GM19463 (cell line): ENCODE measurements at regions not wholly inside any gene's neighbourhood (a gene's known extent, or its start where the extent isn't known, plus 50 kb on each side); places are given as distances from the start of the nearest gene placed in this dataset.
"Not testable (repeated sequence)": the region's sequence is repeated elsewhere in the genome, so short reads cannot be mapped to it uniquely, and the experiment has no call there.

ENCODE experiments used
- ATAC-seq: cut with Tn5 transposase; IDR thresholded peaks from one replicate; pipeline ENCODE4 v1.9.1; 2021; ENCODE audit warnings: mild to moderate bottlenecking, moderate library complexity; ENCODE audit not compliant: unreplicated experiment

DNA sequence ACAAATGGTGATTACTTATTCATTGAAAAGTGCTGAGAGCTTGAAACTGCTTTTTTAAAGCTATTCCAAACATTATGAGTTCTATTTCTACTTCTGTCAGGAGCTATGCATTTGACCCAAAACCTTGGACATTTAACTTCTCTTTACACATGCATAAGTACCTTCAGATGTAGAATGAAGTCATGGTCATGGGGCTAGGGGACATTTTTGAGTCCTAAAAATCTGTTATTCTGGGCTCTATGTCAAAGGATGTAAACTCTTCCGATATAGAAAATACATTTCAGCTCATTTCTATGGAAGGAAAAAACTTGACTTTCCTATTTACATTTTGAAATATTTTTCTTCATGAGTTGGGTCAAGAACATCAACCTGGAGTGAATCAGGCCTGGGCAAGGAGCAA, 179.5 kb upstream of the CXCL12 start:
- ATAC-seq = no peak

GRCh38 chr10:44564790-44565189, 179.9 kb upstream of the CXCL12 start:
- ATAC-seq = no peak

GRCh38 chr10:44566786-44567185, 181.9 kb upstream of the CXCL12 start:
- ATAC-seq = no peak

DNA sequence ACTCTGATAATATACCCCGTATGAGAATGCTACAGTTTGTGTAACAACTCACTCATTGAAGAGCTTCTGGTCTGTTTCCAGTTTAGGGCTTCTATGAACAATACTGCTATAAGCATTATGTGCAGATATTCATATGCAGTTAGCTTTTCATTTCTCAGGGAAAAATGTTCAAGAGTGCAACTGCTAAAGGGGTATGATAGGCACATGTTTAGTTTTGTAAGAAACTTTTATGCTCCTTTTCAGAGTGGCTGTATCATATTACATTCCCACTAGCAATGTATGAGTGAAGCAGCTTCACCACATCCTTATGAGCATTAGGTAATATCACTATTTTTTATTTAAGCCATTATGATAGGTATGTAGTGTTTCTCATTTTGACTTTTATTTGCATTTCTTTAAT, 182.6 kb upstream of the CXCL12 start:
- ATAC-seq = no peak

GRCh38 chr10:44569193-44570091, 184.5 kb upstream of the CXCL12 start:
- no peak for ATAC-seq

- no peak for ATAC-seq
These were observed 186.8 kb upstream of the CXCL12 start for GRCh38 chr10:44571701-44572100.

DNA sequence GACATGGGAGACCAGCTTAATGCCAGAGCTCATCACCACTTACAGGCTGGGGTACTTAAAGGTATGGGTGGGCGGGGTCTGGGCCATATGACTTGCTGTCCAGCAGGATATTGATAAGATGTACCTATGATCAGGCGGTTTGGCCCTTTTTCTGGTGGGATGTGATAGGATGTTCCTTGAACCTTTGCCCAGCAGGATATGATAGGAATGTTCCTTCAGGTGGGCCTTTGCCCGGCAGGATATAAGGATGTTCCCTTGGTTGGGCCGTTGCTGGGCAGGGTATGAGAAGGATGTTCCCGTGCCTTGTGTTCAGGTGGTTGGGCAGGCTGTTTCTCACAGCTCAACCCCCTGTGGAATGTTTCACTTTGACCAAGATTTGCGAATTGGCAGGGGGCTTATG, 187.2 kb upstream of the CXCL12 start:
- ATAC-seq = no peak

GRCh38 chr10:44573821-44574220, 188.9 kb upstream of the CXCL12 start:
- ATAC-seq = no peak

GRCh38 chr10:44574596-44575480, 189.9 kb upstream of the CXCL12 start:
- no peak for ATAC-seq

GRCh38 chr10:44575601-44576380, 190.9 kb upstream of the CXCL12 start:
- ATAC-seq = no peak

GRCh38 chr10:44576702-44577191, 191.8 kb upstream of the CXCL12 start:
- no peak for ATAC-seq

DNA sequence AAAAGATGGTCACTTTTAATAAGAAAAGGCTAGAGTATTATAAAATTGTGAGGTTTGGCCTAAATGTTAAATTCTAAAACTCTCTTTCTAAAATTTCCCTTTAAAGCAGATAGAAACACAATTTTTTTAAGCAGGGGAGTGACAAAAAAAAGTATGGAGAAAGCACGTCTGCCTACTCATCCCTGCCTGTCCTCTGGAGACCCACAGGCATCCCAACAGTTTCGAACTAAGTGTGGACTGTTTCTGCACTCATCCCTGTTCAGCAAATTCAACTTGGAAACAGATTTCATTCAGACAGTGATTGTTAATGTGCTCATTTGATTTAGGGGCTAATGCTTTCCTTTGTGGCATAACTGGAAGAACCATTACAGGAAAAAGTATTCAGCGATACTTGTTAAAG, 192.6 kb upstream of the CXCL12 start:
- ATAC-seq = no peak

DNA sequence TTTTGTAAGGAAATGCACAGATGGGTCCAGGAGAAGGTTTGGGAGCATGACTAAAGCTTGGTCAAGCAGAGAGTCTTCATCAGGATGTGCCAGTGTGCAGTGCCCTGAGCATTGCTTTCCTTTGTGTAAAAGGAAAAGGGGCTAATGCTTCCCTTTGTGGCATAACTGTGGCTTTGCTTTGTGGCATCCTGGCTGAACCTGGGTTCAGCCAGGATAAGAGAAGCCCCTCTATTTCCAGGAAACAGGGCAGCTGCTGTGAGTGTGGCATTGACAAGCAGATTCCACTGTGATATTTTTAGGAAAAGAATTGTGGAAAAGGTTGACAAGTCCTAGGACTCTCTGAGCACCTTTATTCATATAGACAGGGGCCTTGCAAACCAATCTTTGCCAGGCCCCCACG, 193.4 kb upstream of the CXCL12 start:
- ATAC-seq = no peak

DNA sequence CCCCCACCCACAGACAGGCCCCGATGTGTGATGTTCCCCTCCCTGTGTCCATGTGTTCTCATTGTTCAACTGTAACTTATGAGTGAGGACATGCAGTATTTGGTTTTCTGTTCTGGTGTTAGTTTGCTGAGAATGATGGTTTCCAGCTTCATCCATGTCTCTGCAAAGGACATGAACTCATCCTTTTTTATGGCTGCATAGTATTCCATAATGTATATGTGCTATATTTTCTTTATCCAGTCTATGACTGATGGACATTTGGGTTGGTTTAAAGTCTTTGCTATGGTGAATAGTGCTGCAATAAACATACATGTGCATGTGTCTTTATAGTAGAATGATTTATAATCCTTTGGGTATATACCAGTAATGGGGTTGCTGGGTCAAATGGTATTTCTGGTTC, 194.1 kb upstream of the CXCL12 start:
- not testable (repeated sequence) for ATAC-seq

GRCh38 chr10:44581996-44582395, 197.1 kb upstream of the CXCL12 start:
- ATAC-seq = no peak

DNA sequence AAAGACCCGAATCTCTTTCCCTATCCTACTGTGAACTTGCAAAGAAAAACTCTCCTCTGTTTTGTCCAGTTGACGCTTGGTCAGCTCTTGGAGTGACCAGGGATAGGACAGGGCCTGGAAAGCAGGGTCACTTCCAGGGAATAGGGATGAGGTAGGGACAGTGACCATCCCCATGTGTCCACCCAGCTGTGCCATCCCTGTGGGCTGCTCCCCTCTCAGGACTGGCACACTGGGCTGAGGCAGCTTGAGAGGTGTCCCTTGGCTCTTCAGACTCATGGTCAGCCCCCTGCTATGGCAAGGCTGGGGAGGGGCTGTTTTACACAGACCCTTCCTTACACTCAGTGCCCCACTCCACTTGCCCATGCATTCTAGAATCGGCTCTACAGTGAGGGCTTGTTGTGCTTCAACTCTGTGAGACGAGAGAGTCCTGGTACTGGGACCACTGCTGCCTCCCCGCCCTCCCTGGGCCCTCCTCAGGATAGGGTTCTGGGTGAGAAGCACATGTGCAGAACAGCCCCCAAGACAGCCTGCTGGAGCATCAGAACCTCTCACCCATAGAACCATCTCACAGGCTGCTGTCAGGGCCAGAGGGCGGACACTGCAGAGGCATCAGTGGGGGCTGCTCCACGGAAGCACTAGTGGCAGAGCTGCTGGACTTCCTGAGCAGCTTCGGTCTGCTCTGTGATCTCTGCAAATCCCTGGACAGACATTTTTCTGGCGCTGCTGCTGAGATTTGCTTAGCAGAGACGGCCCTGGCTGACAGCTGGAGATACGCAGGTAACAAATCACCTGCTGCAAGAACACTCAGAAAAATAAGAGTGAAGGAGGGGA, 202.8 kb upstream of the CXCL12 start:
- ATAC-seq = no peak

- ATAC-seq = no peak
These were observed 204.5 kb upstream of the CXCL12 start for GRCh38 chr10:44589181-44589943.

DNA sequence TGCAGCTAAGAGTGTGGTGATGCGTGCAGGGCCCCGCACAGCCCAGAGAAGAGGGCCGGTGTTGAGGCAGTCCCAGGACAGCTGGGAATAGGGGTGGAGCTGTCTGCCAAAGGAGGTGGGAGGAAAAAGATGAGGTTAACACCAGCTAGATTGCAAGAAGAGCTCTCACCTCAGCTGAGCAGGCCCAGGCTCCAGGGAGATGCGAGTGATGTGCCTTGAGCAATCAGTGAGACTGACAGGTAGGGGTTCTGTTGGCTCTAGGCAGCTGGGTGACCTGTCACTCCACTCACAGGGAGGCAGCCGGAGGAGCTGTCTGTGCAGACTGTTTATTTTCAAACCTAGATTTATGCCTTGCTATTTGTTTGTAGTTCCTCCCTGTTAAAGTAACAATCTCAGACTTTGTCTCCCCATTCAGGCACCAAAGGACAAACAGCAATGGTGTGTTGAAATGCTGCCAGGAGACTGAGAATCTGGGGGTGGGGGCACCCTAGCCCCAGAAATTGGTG, 205.1 kb upstream of the CXCL12 start:
- ATAC-seq = no peak

DNA sequence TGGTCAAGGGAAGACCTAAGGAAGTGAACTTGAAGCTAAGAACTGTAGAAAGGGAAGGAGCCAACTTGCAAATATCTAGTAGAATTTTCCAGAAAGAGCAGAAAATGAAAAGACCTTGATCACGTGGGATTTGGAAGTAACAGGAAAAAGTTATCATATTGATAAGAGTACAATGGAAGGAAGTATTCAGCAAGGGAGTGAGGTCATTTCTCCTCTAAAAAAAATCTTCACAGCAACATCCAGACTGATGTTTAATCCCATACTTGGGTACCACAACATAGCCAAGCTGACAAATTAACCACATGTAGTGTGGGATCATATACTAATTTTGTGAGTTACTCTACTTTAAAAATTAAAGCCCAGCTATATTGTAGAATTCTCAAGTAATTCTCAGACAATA, 207.0 kb upstream of the CXCL12 start:
- no peak for ATAC-seq
